ENCODE measurements at regions not wholly inside any gene's neighbourhood (a gene's known extent, or its start where the extent isn't known, plus 50 kb on each side); places are given as distances from the start of the nearest gene placed in this dataset.

- no peaks in the 10 kb centered on the region for H3K36me3 Mint-ChIP-seq (ENCODE audit: low read depth)
- peaks cover 8% of the 10 kb centered on the region for H3K9me3 Mint-ChIP-seq (ENCODE audit: low read depth)
- TF ChIP-seq, protein P1, sequence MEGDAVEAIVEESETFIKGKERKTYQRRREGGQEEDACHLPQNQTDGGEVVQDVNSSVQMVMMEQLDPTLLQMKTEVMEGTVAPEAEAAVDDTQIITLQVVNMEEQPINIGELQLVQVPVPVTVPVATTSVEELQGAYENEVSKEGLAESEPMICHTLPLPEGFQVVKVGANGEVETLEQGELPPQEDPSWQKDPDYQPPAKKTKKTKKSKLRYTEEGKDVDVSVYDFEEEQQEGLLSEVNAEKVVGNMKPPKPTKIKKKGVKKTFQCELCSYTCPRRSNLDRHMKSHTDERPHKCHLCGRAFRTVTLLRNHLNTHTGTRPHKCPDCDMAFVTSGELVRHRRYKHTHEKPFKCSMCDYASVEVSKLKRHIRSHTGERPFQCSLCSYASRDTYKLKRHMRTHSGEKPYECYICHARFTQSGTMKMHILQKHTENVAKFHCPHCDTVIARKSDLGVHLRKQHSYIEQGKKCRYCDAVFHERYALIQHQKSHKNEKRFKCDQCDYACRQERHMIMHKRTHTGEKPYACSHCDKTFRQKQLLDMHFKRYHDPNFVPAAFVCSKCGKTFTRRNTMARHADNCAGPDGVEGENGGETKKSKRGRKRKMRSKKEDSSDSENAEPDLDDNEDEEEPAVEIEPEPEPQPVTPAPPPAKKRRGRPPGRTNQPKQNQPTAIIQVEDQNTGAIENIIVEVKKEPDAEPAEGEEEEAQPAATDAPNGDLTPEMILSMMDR (IDR thresholded peaks at IDR 0.05) = no peak
- peaks cover 16% of the 10 kb centered on the region for H3K4me1 Mint-ChIP-seq (ENCODE audit: low read depth)
- no peak overlapping the region for H3K27ac Mint-ChIP-seq (ENCODE audit: unreplicated experiment)
- H3K27me3 Mint-ChIP-seq (ENCODE audit: low read depth) = no peaks in the 10 kb centered on the region
- DNase-seq (ENCODE audit: low spot score) = no peak
- no peak overlapping the region for H3K4me3 Mint-ChIP-seq (ENCODE audit: unreplicated experiment)
These were observed 182.2 kb upstream of the FOXN2 start for GRCh38 chr2:48132271-48132625.

GRCh38 chr2:48134704-48135103 is 179.8 kb upstream of the FOXN2 start:
- H3K27ac Mint-ChIP-seq (ENCODE audit: unreplicated experiment) = no peak overlapping the region
- TF ChIP-seq, protein P1 (IDR thresholded peaks at IDR 0.05) = no peak
- no peak for DNase-seq (ENCODE audit: low spot score)
- no peaks in the 10 kb centered on the region for H3K36me3 Mint-ChIP-seq (ENCODE audit: low read depth)
- no peaks in the 10 kb centered on the region for H3K27me3 Mint-ChIP-seq (ENCODE audit: low read depth)
- H3K4me1 Mint-ChIP-seq (ENCODE audit: low read depth) = peaks cover 16% of the 10 kb centered on the region
- H3K4me3 Mint-ChIP-seq (ENCODE audit: unreplicated experiment) = no peak overlapping the region
- peaks cover 5% of the 10 kb centered on the region for H3K9me3 Mint-ChIP-seq (ENCODE audit: low read depth)

- H3K36me3 Mint-ChIP-seq (ENCODE audit: low read depth) = no peaks in the 10 kb centered on the region
- DNase-seq (ENCODE audit: low spot score) = no peak
- H3K27me3 Mint-ChIP-seq (ENCODE audit: low read depth) = no peaks in the 10 kb centered on the region
- peaks cover 5% of the 10 kb centered on the region for H3K9me3 Mint-ChIP-seq (ENCODE audit: low read depth)
- H3K4me3 Mint-ChIP-seq (ENCODE audit: unreplicated experiment) = no peak overlapping the region
- TF ChIP-seq, protein P1 (IDR thresholded peaks at IDR 0.05) = no peak
- no peak overlapping the region for H3K27ac Mint-ChIP-seq (ENCODE audit: unreplicated experiment)
- H3K4me1 Mint-ChIP-seq (ENCODE audit: low read depth) = peaks cover 16% of the 10 kb centered on the region
These were observed 178.7 kb upstream of the FOXN2 start for GRCh38 chr2:48135797-48136196.

GRCh38 chr2:48137829-48138228 is 176.7 kb upstream of the FOXN2 start:
- no peaks in the 10 kb centered on the region for H3K36me3 Mint-ChIP-seq (ENCODE audit: low read depth)
- H3K27ac Mint-ChIP-seq (ENCODE audit: unreplicated experiment) = no peak overlapping the region
- H3K9me3 Mint-ChIP-seq (ENCODE audit: low read depth) = peaks cover 10% of the 10 kb centered on the region
- TF ChIP-seq, protein P1 (IDR thresholded peaks at IDR 0.05) = no peak
- DNase-seq (ENCODE audit: low spot score) = no peak
- no peaks in the 10 kb centered on the region for H3K27me3 Mint-ChIP-seq (ENCODE audit: low read depth)
- H3K4me1 Mint-ChIP-seq (ENCODE audit: low read depth) = no peaks in the 10 kb centered on the region
- H3K4me3 Mint-ChIP-seq (ENCODE audit: unreplicated experiment) = no peak overlapping the region

DNA sequence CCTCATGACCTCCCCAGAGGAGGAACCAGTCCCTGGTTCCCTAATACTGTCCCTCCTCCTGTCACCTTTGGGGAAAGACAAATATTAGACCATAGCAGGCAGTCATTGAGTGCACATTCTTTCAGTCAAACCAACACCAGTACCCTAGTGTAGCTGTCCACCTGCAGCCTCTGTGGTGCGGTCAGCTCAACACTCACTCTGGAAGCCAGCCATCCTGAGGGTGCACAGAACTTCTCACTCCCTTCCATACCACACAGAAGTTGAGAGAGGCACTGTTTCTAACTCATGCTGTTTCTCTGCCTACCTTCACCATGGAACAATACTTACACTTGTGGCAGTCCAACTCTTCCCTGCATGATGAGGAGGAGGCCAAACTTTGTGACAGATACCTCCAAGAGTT is 175.6 kb upstream of the FOXN2 start:
- Mint-ChIP-seq H3K9me3 (ENCODE audit: low read depth) (peaks cover 10% of the 10 kb centered on the region), H3K4me3 (ENCODE audit: unreplicated experiment) (no peak overlapping the region), H3K27ac (ENCODE audit: unreplicated experiment) (no peak overlapping the region), H3K27me3 (ENCODE audit: low read depth) (no peaks in the 10 kb centered on the region), H3K4me1 (ENCODE audit: low read depth) (no peaks in the 10 kb centered on the region), H3K36me3 (ENCODE audit: low read depth) (no peaks in the 10 kb centered on the region)
- TF ChIP-seq, protein P1 (IDR thresholded peaks at IDR 0.05) = no peak
- no peak for DNase-seq (ENCODE audit: low spot score)
